ENCODE measurements at regions not wholly inside any gene's neighbourhood (a gene's known extent, or its start where the extent isn't known, plus 50 kb on each side); places are given as distances from the start of the nearest gene placed in this dataset.

DNA sequence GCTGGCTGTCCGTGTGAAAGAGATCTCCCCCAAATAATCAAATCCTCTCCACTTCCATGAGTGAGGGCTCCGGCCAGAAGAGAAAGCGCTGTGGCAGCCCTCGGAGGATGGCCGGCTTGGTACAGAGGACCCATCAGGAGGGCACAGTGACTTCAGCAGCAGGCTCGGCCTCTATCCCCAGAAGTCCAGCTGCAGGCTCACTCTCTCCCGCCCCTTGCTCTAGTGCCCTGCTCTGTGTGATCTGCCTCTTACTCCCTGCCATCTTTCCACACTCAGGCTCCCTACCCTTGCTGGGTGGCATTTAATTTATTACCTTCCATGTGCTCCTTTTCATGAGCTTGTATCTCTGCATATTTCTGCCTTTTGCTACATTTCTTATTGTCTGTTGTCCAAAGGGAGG is 129.7 kb downstream of the SPATA19 start:
- TF ChIP-seq, protein P1, sequence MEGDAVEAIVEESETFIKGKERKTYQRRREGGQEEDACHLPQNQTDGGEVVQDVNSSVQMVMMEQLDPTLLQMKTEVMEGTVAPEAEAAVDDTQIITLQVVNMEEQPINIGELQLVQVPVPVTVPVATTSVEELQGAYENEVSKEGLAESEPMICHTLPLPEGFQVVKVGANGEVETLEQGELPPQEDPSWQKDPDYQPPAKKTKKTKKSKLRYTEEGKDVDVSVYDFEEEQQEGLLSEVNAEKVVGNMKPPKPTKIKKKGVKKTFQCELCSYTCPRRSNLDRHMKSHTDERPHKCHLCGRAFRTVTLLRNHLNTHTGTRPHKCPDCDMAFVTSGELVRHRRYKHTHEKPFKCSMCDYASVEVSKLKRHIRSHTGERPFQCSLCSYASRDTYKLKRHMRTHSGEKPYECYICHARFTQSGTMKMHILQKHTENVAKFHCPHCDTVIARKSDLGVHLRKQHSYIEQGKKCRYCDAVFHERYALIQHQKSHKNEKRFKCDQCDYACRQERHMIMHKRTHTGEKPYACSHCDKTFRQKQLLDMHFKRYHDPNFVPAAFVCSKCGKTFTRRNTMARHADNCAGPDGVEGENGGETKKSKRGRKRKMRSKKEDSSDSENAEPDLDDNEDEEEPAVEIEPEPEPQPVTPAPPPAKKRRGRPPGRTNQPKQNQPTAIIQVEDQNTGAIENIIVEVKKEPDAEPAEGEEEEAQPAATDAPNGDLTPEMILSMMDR (IDR thresholded peaks at IDR 0.05): no peak
- TF ChIP-seq, protein P2, sequence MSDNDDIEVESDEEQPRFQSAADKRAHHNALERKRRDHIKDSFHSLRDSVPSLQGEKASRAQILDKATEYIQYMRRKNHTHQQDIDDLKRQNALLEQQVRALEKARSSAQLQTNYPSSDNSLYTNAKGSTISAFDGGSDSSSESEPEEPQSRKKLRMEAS (IDR thresholded peaks at IDR 0.05): no peak
- TF ChIP-seq HOXA7 (CRISPR knock-in tag; IDR thresholded peaks at IDR 0.05): no peak
- no peak for TF ChIP-seq EP300 (IDR thresholded peaks at IDR 0.05)
- TF ChIP-seq POLR2A (IDR thresholded peaks at IDR 0.05; ENCODE audit: low read length): no peak

Data from A549 (cell line).